ENCODE measurements at regions not wholly inside any gene's neighbourhood (a gene's known extent, or its start where the extent isn't known, plus 50 kb on each side); places are given as distances from the start of the nearest gene placed in this dataset.

- H3K27ac ChIP-seq (ENCODE audit: low read depth in 1 of 2, low read length in 2 of 2): no peak overlapping the region
- no peaks in the 10 kb centered on the region for H3K27me3 ChIP-seq (ENCODE audit: control insufficient read depth in 1 of 2, insufficient read depth in 2 of 2, low read length in 2 of 2)
- H3K9me3 Mint-ChIP-seq: peaks cover 3% of the 10 kb centered on the region
- H3K4me3 ChIP-seq (ENCODE audit: low read length): no peak overlapping the region
- ATAC-seq (ENCODE audit: poor library complexity) (no peak), DNase-seq (no peak)
- CTCF ChIA-PET: no interaction called here
- TF ChIP-seq CTCF (IDR thresholded peaks at IDR 0.05): no peak
- no peaks in the 10 kb centered on the region for H3K4me1 Mint-ChIP-seq (ENCODE audit: low read depth)
- H3K36me3 ChIP-seq (ENCODE audit: insufficient read depth, low read length): no peaks in the 10 kb centered on the region
- H3K4me1 ChIP-seq (ENCODE audit: insufficient read depth, low read length): no peaks in the 10 kb centered on the region
- no peak overlapping the region for H3K27ac Mint-ChIP-seq
- H3K27me3 Mint-ChIP-seq: no peaks in the 10 kb centered on the region
- intact Hi-C loops (cut with DNase I, micrococcal nuclease): no loop called here
- H3K9me3 ChIP-seq (ENCODE audit: control insufficient read depth in 1 of 2, insufficient read depth in 1 of 2, low read length in 2 of 2): no peaks in the 10 kb centered on the region
- no peak overlapping the region for H3K4me3 Mint-ChIP-seq
- POLR2A ChIA-PET: interaction anchor here (0.6 kb wide), 1 partner anchor 418 kb away, joined by 3 read pairs; no protein-coding TSS in a partner anchor
- H3K36me3 Mint-ChIP-seq (ENCODE audit: low read depth): no peaks in the 10 kb centered on the region
Observed at GRCh38 chr6:79392094-79392493, 145.1 kb downstream of the LCA5 start.

DNA sequence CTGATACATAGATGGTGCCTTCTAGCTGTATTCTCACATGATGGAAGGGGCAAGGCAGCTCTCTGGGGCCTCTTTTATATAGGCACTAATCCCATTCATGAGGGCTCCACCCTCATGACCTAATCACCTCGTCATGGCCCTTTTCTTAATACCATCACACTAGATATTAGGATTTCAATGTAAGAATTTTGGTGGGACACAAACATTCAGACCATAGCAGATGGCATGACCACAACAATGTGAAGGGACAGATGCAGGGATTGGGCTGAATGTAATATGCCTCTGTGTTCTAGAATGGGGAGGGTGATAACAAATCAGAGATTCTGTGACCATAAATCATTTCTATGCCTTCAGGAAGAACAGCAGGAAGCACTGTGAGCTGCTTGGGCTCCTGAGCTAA, 145.8 kb downstream of the LCA5 start:
- Histone ChIP-seq H3K27ac (ENCODE audit: low read depth in 1 of 2, low read length in 2 of 2) (no peak overlapping the region), H3K9me3 (ENCODE audit: control insufficient read depth in 1 of 2, insufficient read depth in 1 of 2, low read length in 2 of 2) (no peaks in the 10 kb centered on the region), H3K36me3 (ENCODE audit: insufficient read depth, low read length) (no peaks in the 10 kb centered on the region), H3K4me3 (ENCODE audit: low read length) (no peak overlapping the region), H3K4me1 (ENCODE audit: insufficient read depth, low read length) (no peaks in the 10 kb centered on the region), H3K27me3 (ENCODE audit: control insufficient read depth in 1 of 2, insufficient read depth in 2 of 2, low read length in 2 of 2) (no peaks in the 10 kb centered on the region)
- Mint-ChIP-seq H3K27ac (no peak overlapping the region), H3K4me3 (no peak overlapping the region), H3K4me1 (ENCODE audit: low read depth) (no peaks in the 10 kb centered on the region), H3K36me3 (ENCODE audit: low read depth) (no peaks in the 10 kb centered on the region), H3K9me3 (peaks cover 3% of the 10 kb centered on the region), H3K27me3 (no peaks in the 10 kb centered on the region)
- no peak for DNase-seq
- no peak for TF ChIP-seq CTCF (IDR thresholded peaks at IDR 0.05)
- CTCF ChIA-PET: no interaction called here
- intact Hi-C loops (cut with DNase I, micrococcal nuclease): no loop called here
- POLR2A ChIA-PET: no interaction called here
- ATAC-seq (ENCODE audit: poor library complexity): no peak

- Histone ChIP-seq H3K9me3 (ENCODE audit: control insufficient read depth in 1 of 2, insufficient read depth in 1 of 2, low read length in 2 of 2) (no peaks in the 10 kb centered on the region), H3K36me3 (ENCODE audit: insufficient read depth, low read length) (no peaks in the 10 kb centered on the region), H3K4me3 (ENCODE audit: low read length) (no peak overlapping the region), H3K27ac (ENCODE audit: low read depth in 1 of 2, low read length in 2 of 2) (no peak overlapping the region), H3K27me3 (ENCODE audit: control insufficient read depth in 1 of 2, insufficient read depth in 2 of 2, low read length in 2 of 2) (no peaks in the 10 kb centered on the region), H3K4me1 (ENCODE audit: insufficient read depth, low read length) (no peaks in the 10 kb centered on the region)
- CTCF ChIA-PET: no interaction called here
- Mint-ChIP-seq H3K4me3 (no peak overlapping the region), H3K27ac (no peak overlapping the region), H3K36me3 (ENCODE audit: low read depth) (no peaks in the 10 kb centered on the region), H3K9me3 (no peaks in the 10 kb centered on the region), H3K27me3 (no peaks in the 10 kb centered on the region), H3K4me1 (ENCODE audit: low read depth) (no peaks in the 10 kb centered on the region)
- ATAC-seq (ENCODE audit: poor library complexity) (no peak), DNase-seq (no peak)
- no peak for TF ChIP-seq CTCF (IDR thresholded peaks at IDR 0.05)
- intact Hi-C loops (cut with DNase I, micrococcal nuclease): no loop called here
- POLR2A ChIA-PET: no interaction called here
Observed at GRCh38 chr6:79385893-79386292, 151.3 kb downstream of the LCA5 start.
